OCI-LY3 (cell line): ENCODE measurements at regions not wholly inside any gene's neighbourhood (a gene's known extent, or its start where the extent isn't known, plus 50 kb on each side); places are given as distances from the start of the nearest gene placed in this dataset.

Experiments
- H2AFZ ChIP-seq: fragments of 200-600, 300-600 bp; shearing (Covaris generic); 2 replicates; pipeline ENCODE4 v1.6.0; 2014; ENCODE audit warnings: antibody characterized with exemption, low read depth, low read length
- H3K27ac ChIP-seq: fragments of 200-600, 300-600 bp; sonication (generic); 2 replicates; pipeline ENCODE4 v1.5.1; 2014; ENCODE audit warnings: mild to moderate bottlenecking, low read length, moderate library complexity, mixed read lengths
- H3K27me3 ChIP-seq: fragments of 200-600, 300-600 bp; sonication (generic); 2 replicates; pipeline ENCODE4 v1.6.1; 2014; ENCODE audit warnings: low read depth, low read length, mixed read lengths
- H3K36me3 ChIP-seq: fragments of 200-600, 300-600 bp; sonication (generic); replicated peaks from 2 replicates; pipeline ENCODE3; 2014; ENCODE audit warnings: low read depth, low read length, mixed read lengths
- H3K4me1 ChIP-seq: fragments of 300-600, 200-600 bp; sonication (generic); 2 replicates; pipeline ENCODE4 v1.6.1; 2014; ENCODE audit warnings: low read length, mixed read lengths
- H3K4me2 ChIP-seq: fragments of 200-600, 300-600 bp; sonication (generic); 2 replicates; pipeline ENCODE4 v1.6.1; 2014; ENCODE audit warnings: low read length, mixed read lengths
- H3K4me3 ChIP-seq: fragments of 300-600, 200-600 bp; sonication (generic); 2 replicates; pipeline ENCODE4 v1.5.1; 2014; ENCODE audit warnings: antibody characterized with exemption, mild to moderate bottlenecking, low read length, moderate library complexity
- H3K79me2 ChIP-seq: fragments of 300-600, 200-600 bp; shearing (Covaris generic); 2 replicates; pipeline ENCODE4 v1.6.1; 2014; ENCODE audit warnings: mild to moderate bottlenecking, low read length, mixed read lengths
- H3K9ac ChIP-seq: fragments of 300-600, 200-600 bp; shearing (Covaris generic); 2 replicates; pipeline ENCODE4 v1.6.0; 2014; ENCODE audit warnings: mild to moderate bottlenecking, low read length, moderate library complexity
- H3K9me3 ChIP-seq: fragments of 200-600, 300-600 bp; shearing (Covaris generic); 2 replicates; pipeline ENCODE4 v1.6.1; 2014; ENCODE audit warnings: low read length, mixed read lengths; ENCODE audit not compliant: insufficient read depth
- H4K20me1 ChIP-seq: fragments of 200-600, 300-600 bp; sonication (generic); 2 replicates; pipeline ENCODE4 v1.6.1; 2016; ENCODE audit warnings: low read length, mixed read lengths; ENCODE audit not compliant: insufficient read depth
- CTCF ChIP-seq: fragments of 200-600, 300-600 bp; sonication (generic); IDR thresholded peaks from 2 replicates; pipeline ENCODE4 v1.5.1; 2014; ENCODE audit warnings: antibody characterized with exemption, low read length, low read depth
- EZH2phosphoT487 ChIP-seq: fragments of 200-600 bp; shearing (Covaris generic); IDR thresholded peaks from 2 replicates; pipeline ENCODE4 v1.6.1; 2018; ENCODE audit warnings: antibody characterized with exemption, mixed run types, low read depth

GRCh38 chr2:51213826-51214225 lies 181.9 kb upstream of the NRXN1 start:
- H3K79me2 ChIP-seq, result no peaks in the 10 kb centered on the region

GRCh38 chr2:51212374-51212773 lies 180.4 kb upstream of the NRXN1 start:
- H4K20me1 ChIP-seq, result no peaks in the 10 kb centered on the region
- H3K4me3 ChIP-seq, result no peak overlapping the region
- H2AFZ ChIP-seq, result no peak overlapping the region
- peak overlapping the region; percentile 3; the same call in 1 of the 2 replicates for H3K4me2 ChIP-seq
- H3K79me2 ChIP-seq, result no peaks in the 10 kb centered on the region
- no peak overlapping the region for H3K9ac ChIP-seq
- peaks cover 29% of the 10 kb centered on the region for H3K4me1 ChIP-seq
- H3K27me3 ChIP-seq, result no peaks in the 10 kb centered on the region
- no peak for TF ChIP-seq CTCF
- no peak for TF ChIP-seq EZH2phosphoT487
- no peaks in the 10 kb centered on the region for H3K9me3 ChIP-seq
- no peak overlapping the region for H3K27ac ChIP-seq
- H3K36me3 ChIP-seq, result no peaks in the 10 kb centered on the region

More at GRCh38 chr2:51213826-51214225, 181.9 kb upstream of the NRXN1 start:
- H3K9ac ChIP-seq, result no peak overlapping the region
- TF ChIP-seq CTCF (no peak), EZH2phosphoT487 (no peak)
- H3K27me3 ChIP-seq, result no peaks in the 10 kb centered on the region
- no peaks in the 10 kb centered on the region for H3K9me3 ChIP-seq
- H3K36me3 ChIP-seq, result no peaks in the 10 kb centered on the region
- no peak overlapping the region for H2AFZ ChIP-seq
- no peaks in the 10 kb centered on the region for H4K20me1 ChIP-seq
- H3K4me1 ChIP-seq, result peaks cover 20% of the 10 kb centered on the region
- no peak overlapping the region for H3K4me2 ChIP-seq
- H3K4me3 ChIP-seq, result no peak overlapping the region
- H3K27ac ChIP-seq, result no peak overlapping the region

GRCh38 chr2:51208521-51208920 lies 176.6 kb upstream of the NRXN1 start:
- no peak overlapping the region for H3K9ac ChIP-seq
- no peaks in the 10 kb centered on the region for H3K9me3 ChIP-seq
- no peaks in the 10 kb centered on the region for H3K27me3 ChIP-seq
- H4K20me1 ChIP-seq, result no peaks in the 10 kb centered on the region
- no peak overlapping the region for H2AFZ ChIP-seq
- H3K4me1 ChIP-seq, result peaks cover 29% of the 10 kb centered on the region
- no peaks in the 10 kb centered on the region for H3K36me3 ChIP-seq
- no peaks in the 10 kb centered on the region for H3K79me2 ChIP-seq
- peak overlapping the region; percentile 44 for H3K27ac ChIP-seq
- TF ChIP-seq EZH2phosphoT487 (no peak), CTCF (no peak)
- no peak overlapping the region for H3K4me3 ChIP-seq
- H3K4me2 ChIP-seq, result peak overlapping the region; percentile 17; the same call in 1 of the 2 replicates

- H3K4me2 ChIP-seq, result no peak overlapping the region
- no peak overlapping the region for H3K27ac ChIP-seq
- TF ChIP-seq CTCF (no peak), EZH2phosphoT487 (no peak)
- no peaks in the 10 kb centered on the region for H3K27me3 ChIP-seq
- no peak overlapping the region for H3K9ac ChIP-seq
- H2AFZ ChIP-seq, result no peak overlapping the region
- H3K4me3 ChIP-seq, result no peak overlapping the region
- no peaks in the 10 kb centered on the region for H3K36me3 ChIP-seq
- H3K4me1 ChIP-seq, result no peaks in the 10 kb centered on the region
- no peaks in the 10 kb centered on the region for H3K79me2 ChIP-seq
- peaks cover under 1% of the 10 kb centered on the region; the same call in 1 of the 2 replicates for H3K9me3 ChIP-seq
- no peaks in the 10 kb centered on the region for H4K20me1 ChIP-seq
Measured at GRCh38 chr2:51201295-51201694, 169.4 kb upstream of the NRXN1 start.
